Glomerular visceral epithelial cell (primary cell): ENCODE measurements at regions not wholly inside any gene's neighbourhood (a gene's known extent, or its start where the extent isn't known, plus 50 kb on each side); places are given as distances from the start of the nearest gene placed in this dataset.
A peak's percentile ranks its signal among the peaks of the same experiment; 100 is the strongest.
"Not testable (repeated sequence)": the region's sequence is repeated elsewhere in the genome, so short reads cannot be mapped to it uniquely, and the experiment has no call there.

Source experiments
- DNase-seq: peaks from one replicate; pipeline ENCODE4 v3.0.0-alpha.2; 2016; ENCODE audit errors: extremely low spot score

DNA sequence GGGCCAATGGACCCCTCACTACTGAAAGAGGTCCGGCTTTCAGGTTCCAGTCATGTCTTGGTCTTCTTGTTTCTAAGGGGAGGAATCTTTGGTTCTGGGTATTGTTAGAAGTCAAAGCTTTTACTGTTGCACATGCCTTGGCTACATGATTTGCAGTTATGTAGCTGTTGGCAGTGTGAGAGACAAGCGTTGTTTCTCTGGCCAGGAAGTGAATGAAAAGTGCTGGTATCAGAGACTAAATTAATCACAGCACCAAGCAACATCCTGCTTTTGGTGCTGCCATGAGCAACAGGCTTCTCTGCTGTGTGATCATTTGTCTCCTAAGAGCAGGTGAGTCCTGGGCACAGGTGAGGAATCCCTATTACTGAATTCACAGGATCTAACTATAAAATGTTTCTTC lies 100.1 kb upstream of the PRSS3 start:
- no peak for DNase-seq

DNA sequence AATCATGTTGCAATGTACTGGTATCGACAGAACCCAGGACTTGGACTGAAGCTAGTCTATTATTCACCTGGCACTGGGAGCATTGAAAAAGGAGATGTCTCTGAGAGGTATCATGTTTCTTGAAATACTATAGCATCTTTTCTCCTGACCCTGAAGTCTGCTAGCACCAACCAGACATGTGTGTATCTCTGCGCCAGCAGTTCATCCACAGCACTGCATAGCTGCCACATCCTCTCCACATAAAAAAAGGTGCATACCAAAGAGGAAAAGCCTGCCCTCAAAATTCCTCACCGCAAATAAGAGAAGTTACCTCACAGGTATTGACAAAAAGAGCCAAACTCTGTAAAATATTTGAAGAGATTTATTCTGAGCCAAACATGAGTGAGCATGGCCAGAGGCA lies 99.5 kb upstream of the PRSS3 start:
- no peak for DNase-seq

DNA sequence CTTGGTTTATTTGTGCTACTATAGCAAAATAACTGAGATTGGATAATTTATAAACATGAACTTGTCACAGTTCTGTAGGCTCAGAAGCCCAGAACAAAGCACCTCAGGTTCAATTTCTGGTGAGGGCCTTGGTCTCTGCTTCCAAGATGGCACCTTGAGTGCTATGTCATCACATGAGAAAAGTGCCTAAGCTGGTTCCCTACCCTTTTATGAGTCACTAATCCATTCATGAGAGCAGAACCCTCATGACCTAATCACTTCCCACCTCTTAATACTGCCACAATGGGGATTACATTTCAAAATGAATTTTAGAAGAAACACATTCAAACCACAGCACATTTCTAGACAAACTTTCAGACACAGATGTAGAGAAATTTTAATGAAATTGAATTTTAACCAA lies 98.2 kb upstream of the PRSS3 start:
- DNase-seq, result no peak

DNA sequence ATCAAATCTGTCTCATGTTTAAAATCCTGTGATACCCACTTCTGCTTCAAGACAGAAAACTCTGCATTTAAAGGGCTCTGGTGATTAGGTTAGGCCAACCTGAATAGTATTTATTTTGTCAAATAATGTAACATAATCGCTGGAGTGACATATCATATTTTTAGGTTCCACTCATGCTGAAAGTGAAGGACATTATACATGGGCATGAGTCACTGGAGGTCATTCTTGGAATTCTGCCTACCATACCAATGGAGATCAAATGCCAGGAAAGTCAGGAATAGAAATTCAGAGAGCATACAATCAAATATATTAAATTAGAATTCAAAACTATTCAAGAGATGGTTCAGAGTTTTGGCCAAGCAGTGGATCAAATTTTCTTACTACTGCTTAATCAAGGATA lies 97.1 kb upstream of the PRSS3 start:
- DNase-seq, result no peak

DNA sequence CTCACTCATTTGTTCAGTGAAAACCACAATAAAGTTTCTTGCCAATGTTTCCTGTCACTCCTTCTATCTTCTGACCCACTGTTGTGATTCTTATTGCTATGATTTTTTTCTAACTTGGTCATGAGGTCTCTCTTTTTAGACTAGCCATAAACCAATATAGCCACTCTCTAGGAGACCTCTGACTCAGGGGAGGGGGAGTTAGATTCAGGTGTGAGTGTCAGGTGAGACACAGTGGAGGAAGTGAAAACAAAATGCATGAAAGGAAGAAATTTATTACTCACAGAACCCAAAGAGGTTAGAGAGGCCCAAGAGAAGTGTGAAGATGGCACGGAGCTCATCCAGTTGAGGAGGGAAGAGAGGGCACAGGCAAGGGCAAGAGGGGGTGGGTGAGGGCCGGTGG lies 94.4 kb upstream of the PRSS3 start:
- not testable (repeated sequence) for DNase-seq

DNA sequence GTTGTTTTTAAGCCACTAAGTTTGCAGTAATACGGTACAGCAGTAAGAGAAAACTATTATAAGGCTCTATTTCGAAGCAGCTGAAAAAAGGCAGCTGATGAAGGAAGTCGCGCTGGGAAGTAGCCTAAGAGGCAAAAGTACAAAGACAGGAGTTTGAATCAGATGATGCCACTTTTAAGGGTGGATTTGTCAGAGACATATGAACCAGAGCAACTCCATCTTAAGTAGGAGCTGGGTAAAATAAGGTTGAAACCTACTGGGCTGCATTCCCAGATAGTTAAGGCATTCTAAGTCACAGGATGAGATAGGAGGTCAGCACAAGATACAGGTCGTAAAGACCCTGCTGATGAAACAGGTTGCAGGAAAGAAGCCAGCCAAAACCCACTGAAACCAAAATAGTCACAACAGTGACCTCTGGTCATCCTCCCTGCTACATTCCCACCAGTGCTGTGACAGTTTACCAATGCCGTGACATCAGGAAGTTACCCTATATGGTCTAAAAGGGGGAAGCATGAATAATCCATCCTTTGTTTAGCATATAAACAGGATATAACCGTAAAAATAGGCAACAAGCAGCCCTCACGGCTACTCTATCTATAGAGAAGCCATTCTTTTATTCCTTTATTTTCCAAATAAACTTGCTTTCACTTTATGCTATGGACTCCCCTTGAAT lies 91.8 kb upstream of the PRSS3 start:
- DNase-seq, result no peak

DNA sequence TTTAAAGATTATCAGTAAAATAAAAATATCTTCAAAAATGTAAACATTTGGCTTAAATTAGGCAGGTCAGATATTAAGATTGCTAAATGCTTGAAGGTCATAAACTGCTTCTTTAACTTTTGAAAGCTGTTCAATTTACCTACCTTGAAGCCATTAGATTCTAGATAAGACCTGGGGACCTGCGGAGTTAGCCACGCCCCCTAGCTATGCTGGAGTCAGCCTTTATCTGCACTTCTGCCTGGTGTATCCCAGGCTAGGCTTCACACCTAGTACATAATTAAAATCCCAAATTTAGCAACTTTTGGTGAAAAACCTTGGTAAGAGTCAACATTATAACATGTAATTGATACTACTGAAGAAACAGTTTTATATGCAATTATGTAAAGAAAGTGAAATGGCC lies 89.9 kb upstream of the PRSS3 start:
- not testable (repeated sequence) for DNase-seq

DNA sequence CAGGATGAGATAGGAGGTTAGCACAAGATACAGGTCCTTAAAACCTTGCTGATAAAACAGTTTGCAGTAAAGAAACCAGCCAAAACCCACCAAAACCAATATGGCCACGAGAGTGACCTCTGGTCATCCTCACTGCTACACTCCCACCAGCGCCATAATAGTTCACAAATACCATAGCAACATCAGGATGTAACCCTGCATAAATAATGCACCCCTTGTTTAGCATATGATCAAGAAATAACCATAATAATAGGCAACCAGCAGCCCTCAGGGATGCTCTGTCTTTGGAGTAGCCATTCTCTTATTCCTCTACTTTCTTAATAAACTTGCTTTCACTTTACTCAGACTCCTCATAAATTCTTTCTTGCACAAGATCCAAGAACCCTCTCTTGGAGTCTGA lies 86.9 kb upstream of the PRSS3 start:
- no peak for DNase-seq

DNA sequence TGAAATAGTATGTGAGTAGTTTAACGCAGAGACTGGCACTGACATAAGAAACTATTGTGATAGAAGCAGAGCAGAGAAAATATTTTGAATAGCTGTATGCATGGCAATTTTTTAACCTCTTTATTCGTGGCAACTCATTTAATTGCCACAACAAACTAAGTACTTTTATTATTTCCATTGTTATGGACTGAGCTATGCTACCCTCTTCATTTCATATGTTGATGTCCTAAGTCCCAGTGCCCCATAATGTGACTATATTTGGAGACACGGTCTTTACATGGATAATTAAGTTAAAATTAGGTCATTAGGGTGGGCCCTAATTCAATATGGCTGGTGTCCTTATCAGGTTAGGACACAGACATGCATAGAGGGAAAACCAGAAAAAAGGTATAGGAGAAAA lies 86.1 kb upstream of the PRSS3 start:
- DNase-seq, result no peak

DNA sequence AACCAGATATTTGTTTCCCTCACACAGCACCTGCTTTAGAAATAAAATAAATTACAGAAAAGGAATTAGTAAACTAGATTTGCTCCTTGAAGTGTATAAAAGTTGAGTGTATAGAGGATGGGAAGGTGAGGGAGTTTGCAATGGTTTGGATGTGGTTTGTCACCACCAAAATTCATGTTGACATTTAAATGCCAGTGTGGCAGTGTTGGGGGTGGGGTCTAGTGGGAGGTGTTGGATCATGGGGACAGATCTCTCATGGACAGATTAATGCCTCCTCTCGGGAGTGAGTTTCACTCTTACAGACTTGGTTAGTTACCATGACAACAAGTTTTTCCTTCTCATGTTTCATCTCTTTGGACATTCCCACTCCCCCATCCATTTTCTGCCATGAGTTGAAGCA lies 83.9 kb upstream of the PRSS3 start:
- DNase-seq, result not testable (repeated sequence)

DNA sequence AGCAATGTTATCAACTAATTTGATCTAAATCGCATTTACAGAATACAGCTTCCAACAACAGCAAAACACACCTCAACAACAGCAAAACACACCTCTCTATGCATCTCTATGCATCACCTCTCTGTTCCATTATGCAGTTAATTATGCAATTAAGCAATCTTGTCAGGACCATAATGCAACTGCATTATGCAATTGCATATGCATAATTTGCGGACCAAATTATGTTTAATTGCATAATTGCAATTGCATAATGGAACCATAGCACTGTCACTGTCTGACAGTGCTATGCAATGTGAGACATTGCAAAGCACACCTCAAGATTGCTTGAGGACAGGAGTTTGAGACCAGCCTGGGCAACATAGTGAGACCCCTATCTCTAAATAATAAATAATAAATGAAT lies 80.4 kb upstream of the PRSS3 start:
- DNase-seq, result no peak

DNA sequence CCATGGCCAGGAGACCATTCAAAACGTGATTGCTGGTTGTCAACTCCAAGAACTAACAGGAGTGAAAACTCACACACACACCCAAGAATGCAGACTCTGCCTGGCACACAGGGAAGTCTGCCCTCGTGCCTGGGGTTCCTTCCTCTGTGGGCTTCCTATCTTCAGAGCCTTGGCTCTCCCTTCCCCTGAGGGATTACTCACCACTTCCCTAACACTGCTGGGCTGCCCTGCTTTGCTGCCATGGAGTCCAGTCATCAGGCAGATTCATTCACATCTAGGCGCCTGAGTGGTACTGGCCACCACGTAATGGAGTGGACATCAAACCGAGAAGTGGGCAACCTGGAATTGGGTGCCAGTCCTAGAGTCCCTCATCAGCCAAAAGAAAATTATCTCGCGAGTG lies 76.4 kb upstream of the PRSS3 start:
- no peak for DNase-seq

DNA sequence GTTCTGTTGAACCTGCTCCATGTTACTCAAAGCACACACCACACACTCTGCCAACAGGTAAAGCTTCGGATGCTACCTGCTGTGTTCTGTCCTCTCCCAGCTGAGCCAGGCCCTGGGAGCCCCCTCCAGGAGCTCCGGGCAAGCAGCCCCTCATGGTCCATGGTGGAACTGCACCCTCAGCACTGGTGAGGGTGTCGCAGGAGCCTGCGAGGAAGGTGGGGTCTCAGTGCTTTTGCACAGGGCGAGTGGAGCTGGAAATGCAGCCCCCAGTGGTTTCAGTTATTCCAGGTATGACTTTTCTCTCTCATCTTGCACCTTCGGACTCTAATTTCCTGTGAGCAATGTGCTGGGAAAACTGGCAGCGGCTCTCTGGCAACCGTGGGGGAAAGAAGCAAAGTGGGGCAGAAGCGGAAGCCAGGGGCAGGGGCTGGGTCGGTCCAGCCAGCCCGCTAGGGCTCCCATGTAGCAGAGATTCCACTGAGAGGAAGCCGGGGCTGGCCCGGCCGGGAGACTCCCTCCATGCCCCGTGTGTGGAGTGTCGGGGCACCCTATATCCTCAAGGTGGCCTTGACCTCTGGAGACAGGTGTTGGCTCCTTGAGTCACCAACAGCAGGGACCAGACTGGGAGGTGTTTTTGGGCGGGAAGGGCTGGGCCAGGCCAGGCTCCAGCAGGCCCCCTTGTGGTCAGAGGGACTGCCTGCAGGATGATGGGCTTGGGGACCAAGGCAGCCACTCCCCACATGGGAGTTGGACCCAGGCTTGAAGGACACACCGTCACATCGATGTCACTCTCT lies 75.6 kb upstream of the PRSS3 start:
- no peak for DNase-seq

DNA sequence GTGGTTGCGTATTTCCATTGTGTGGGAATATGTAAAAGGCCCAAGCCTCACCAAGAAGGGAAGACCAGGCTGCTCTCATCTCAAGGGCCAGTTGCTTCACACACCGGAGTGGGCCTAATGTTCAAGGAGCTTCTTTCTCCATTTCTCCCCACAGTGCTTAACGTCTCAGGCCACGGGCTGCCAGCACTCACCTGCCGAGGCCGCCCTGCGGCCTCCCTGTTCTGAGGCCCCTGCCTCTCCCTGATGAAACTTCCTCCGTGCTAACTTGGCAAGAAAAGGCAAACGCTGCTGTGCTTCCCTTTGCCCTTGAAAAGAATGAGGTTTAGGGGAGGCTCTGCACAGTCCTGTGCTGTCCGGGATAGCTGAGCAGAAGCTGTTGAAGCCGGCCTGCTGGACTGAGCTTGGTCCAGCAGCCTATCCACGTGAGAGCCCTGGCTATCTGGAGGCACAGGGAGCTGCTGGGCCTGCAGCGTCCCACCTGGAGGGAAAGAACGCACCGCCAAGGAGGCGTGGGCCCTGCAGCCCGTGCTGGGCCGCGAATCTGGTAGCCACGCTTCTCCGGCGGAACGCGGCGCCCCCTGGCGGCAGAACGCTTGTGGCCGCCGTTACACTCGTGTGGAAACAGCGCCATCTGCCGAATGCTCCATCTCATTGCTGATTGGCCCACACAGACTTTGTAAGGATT lies 73.5 kb upstream of the PRSS3 start:
- peak; percentile 81 for DNase-seq

DNA sequence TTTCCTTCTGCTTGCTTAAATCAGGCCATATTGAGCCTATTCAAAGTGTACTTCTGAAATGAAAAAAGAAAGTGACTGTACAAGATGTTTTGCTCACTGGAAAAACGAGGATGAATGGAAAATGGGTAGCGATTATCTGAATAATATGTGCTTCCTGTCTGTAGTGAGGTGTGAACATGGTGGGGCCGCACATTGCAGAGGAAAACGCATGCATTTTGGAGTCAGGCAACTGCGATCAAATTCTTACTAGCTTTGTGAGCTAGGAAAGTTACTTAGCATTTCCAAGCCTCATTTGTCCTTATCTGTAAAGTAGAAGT lies 73.0 kb upstream of the PRSS3 start:
- no peak for DNase-seq

DNA sequence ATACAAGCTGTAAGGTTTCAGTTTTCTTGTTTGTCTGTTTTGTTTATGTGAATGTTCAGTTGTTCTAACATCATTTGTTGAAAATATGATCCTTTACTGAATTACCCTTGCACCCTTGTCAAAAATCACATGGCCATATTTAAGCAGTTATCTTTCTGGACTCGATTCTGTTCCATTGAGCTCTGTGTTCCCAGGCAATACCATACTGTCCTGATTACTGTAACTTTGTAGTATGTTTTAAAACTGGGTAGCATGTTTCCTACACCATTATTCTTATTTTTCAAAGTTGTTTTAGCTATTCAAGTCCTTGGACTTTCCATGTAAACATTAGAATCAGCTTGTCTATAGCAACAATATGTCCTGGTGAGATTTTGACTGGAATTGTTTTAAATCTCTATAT lies 66.7 kb upstream of the PRSS3 start:
- no peak for DNase-seq

DNA sequence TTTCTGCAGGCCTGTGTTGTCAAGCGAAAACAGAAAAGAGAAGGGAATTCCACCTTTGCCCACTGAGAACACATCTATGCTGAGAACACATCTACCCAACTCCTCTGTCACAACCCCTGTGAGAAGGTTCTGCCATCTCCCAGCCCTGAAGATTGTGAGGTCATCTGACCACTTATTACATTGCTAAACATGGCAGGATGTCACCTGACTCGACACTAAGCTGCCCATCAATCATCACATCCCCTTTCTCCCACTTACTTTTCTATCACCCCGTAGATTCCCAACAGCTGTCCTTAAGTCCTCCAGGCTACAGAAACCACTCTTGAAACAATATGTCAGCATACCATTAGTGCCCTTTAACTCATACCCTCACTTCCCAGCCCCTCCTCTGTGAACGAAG lies 64.2 kb upstream of the PRSS3 start:
- no peak for DNase-seq

DNA sequence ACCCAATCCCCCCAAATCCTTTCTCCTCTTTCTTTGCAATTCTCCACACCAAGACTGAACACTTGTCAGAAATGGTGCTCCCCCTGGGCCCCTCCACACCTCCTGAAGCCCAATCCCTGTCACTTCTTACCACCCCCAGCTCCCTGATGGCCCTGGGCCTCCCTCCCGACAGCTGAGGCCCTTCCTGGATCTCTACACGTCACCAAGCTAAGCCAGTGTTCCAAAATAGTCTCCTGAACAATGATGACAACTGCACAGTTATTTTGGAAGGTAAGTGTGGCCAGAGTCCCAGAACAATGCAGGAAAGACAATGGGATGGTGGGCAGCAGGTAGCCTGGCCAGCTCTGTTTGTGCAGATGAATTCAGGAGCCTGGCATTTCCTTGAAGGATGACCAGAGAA lies 63.7 kb upstream of the PRSS3 start:
- DNase-seq, result no peak

DNA sequence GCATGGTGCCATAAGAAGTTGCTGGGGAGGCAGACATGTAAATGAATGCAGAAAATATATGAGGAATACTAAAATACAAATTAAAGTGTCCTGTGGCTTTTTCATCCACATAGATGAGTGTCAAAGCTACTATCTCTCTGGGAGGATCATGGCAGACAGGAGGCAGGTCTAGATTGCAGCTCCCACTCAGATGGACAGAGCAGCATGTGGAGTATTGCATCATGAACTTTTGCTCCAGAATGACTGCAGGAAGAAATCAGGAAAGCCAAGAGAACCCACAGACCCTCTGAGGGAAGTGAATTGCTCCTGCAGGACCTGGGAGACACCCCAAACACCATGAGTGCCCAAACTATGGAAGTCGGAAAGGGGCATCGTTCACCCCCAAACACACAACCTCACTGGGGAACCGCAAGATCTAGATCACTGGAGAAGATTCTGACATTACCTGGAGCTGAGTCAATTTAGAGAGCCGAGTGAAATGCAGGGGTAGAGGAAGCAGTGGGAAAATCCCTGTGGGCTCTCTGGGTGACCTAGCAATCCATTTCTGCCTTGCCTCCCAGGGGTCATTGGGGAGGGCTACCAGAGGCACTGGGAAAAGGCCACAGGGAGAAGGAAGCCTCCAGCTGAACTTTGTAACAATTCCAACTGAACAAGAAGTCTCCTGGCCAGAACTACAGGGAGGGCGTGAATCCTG lies 61.0 kb upstream of the PRSS3 start:
- peak; percentile 9 for DNase-seq

DNA sequence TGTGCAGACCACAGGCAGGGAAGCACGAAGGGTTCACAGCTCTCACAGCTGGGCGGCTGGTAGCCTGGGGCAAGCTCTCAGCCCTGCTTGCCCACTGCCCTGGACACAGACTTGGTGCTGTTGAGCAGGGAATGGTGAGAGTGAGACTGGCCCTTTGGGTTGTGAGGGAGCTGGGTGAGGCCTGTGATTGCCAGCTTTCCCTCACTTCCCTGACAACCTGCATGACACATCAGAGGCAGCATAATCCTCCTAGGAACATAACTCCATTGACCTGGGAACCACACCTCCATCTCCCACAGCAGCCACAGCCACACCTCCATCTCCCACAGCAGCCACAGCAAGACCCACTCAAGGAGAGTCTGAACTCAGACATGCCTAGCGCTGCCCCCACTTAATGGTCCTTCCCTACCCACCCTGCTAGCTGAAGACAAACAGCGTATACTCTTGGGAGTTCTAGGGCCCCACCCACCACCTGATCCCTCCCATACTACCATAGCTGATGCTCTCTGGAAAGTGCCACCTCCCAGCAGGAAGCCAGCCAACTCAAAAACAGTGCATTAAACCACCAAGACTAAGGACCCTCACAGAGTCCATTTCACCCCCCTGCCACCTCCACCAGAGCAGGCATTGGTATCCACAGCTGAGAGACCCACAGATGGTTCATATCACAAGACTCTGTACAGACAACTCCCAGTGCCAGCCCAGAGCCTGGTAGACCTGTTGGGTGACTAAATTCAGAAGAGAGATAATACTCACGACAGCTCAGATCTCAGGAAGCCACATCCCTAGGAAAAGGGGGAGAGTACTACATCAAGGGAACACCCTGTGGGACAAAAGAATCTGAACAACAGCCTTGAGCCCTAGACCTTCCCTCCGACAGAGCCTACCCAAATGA lies 60.2 kb upstream of the PRSS3 start:
- peak; percentile 38 for DNase-seq

DNA sequence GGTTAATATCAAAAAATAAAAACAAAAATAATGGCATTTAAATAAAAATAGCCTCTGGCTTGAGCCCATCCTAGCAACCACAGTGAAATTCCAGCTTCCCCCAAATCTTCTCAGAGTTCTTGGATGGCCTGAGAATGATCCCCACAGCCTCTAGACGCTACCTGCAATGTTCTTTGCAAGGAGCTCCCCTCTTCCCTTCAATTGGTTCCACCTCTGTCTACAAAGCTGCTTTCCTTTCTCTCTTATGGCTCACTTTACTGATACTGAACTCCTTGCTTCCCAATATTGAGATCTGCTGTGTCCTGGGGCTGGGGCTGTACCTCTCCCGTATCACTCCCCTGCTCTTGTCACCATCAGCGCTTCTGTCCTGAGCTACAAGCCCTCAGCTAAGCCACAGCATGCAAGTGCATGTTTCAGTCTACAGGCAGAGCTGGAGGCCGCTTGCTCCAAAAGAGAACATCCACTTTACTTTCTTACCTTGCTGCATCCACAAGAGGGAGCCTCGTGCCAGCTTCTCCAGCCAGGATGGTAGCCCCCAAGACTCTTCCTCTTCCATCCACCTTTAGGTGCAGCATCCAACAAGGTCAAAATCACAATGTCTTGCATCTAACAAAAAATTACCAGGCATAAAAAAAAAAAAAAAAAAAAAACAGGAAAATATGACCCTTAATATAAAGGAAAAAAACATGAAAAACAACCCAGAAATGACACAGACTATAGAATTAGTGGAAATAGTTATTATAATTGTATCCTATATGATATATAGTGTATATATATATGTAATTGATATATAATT lies 57.4 kb upstream of the PRSS3 start:
- DNase-seq, result peak; percentile 62
